HG03378 (cell line): ENCODE measurements at regions not wholly inside any gene's neighbourhood (a gene's known extent, or its start where the extent isn't known, plus 50 kb on each side); places are given as distances from the start of the nearest gene placed in this dataset.
"Not testable (repeated sequence)": the region's sequence is repeated elsewhere in the genome, so short reads cannot be mapped to it uniquely, and the experiment has no call there.

Experiments used
- ATAC-seq: cut with Tn5 transposase; IDR thresholded peaks from one replicate; pipeline ENCODE4 v1.9.1; 2021; ENCODE audit warnings: mild to moderate bottlenecking, moderate library complexity; ENCODE audit not compliant: unreplicated experiment

- ATAC-seq: no peak
These were observed 207.7 kb downstream of the RAP2B start for GRCh38 chr3:153369561-153370374.

DNA sequence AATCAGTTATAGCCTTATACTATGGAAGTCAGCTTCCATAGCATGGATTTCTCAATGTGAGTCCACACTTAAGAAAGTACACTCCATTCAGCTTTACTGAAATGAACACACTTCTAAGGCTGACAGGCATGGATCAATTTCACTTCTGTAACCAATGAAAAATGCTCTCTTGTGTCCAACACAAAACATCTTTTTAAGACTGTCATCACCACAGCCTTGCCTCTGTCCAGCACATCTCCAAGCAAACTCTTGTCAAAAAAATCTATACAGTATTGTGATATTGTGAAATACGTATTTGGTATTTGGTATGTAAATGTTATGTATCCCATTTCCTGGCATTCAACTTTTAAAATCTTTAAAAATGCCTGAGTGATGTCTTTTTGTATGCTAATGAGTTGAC is 208.7 kb downstream of the RAP2B start:
- ATAC-seq: no peak

DNA sequence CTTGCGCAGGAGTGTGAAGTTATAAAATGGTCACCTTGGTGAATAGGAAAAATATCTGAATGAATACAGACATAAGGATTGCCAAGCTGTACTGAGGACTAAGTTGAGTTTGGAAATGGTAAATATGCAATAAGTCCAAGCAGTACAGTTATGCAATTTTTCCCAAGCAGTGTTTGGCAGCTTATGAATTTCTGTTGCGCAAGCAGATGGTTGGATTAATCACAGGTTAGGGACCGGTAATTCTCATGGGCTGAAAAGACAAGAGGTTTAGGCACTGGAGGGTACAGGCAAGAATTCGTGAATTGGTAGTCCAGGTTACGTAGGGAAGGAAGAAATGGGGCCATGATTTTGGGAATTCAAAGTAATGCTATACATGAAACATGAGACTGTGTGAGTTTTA is 210.3 kb downstream of the RAP2B start:
- no peak for ATAC-seq

DNA sequence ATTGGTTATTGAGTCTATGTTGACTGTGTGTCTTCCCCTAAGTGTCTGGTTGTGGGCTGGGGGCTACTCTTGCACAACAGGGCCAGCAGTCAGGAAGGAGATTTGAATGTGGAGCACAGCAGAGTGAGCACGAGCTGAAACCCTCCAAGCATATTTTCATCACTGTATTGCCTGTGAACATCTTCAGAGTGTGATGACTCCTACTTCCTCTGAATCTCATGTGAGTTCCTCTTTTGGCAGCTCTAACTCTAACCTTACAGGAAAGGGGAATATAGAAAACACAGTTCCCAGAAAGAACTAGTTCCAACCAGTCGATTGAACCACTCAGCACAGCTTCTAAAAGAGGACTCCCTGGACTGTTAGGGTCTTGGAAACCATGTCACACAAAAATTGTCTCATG is 211.6 kb downstream of the RAP2B start:
- peak; percentile 63 for ATAC-seq

- ATAC-seq: not testable (repeated sequence)
These were observed 216.3 kb downstream of the RAP2B start for GRCh38 chr3:153378366-153378765.

DNA sequence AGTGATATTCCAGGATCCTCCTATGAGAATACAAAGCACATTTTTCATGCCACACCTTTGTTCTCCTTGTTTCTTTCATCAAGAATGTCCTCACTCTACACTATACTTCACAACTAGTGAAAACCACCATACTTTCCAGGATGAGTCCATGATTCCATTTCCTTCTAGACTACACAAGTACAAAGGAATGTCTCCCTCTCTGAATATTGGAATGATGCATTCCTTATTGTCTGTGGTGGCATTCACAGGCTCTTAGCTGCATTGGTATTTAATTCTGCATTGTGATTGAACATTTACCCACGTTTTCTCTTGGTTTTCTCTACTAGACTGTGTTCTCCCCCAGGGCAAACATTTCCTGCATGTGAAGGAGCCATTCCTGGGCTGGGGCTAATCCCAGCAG is 217.5 kb downstream of the RAP2B start:
- no peak for ATAC-seq

DNA sequence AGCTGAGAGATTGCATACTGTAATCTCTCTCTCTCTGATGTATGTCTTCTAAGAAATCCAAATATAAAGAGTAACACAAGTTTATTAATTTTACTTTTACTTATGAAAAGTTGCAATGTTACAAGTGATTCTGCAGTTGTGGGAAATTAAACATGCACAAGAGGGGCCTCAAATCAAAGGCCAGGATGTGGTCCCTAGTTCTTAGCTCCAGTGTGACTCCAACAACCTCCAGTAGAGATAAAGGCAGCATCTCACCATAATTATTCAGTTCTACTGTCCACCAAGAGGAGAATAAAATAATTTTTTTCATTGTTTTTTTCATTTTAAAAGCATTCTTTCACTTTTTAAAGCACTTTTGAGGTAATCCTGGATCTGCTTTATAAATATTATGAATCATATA is 223.3 kb downstream of the RAP2B start:
- ATAC-seq: no peak

DNA sequence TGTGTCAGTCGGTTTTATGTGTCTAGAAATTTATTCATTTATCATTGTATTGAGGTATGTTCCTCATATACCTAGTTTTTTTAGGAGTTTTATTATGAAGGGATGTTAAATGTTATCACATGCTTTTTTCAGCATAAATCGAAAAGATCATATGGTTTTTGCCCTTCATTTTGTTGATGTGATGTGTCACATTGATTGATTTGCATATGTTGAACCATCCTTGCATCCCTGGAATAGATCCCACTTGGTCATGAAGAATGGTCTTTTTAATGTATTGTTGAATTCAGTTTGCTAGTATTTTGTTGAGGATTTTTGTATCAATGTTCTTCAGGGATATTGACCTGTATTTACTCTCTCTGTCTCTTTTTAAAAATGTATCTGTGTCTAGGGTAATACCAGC is 230.3 kb downstream of the RAP2B start:
- no peak for ATAC-seq

DNA sequence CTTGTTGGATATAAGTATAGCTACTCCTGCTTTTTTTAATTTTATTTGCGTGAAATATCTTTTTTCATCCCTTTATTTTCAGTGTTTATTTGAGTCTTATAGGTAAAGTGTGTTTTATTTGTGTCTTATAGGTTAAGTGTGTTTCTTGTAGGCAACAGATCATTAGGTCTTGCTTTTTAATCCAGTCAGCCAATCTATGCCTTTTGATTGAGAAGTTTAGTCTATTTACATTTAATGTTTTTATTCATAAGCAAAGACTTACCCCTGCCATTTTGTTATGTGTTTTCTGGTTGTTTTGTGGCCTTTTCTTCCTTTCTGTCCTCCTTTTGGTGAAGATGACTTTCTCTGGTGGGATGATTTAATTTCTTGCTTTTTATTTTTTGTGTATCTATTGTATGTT is 232.0 kb downstream of the RAP2B start:
- ATAC-seq: no peak

DNA sequence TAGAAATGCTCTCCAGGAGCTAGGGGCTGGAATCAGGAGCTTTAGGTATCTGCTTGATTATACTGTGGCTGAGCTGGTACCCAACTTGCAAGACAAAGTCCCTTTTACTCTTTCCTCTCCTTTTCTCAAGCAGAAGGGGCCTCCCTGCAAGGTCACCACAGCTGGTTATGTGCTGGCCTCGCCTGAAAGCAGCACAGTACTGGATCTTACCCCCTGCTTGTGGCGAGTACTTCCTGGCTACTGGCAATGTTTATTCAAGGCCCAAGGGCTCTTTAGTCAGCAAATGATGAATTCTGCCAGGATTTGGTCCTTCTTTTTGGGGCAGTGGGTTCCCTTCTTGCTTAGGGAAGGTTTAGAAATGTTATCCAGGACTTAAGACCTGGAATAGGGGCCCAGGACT is 234.6 kb downstream of the RAP2B start:
- no peak for ATAC-seq

- ATAC-seq: no peak
These were observed 235.8 kb downstream of the RAP2B start for GRCh38 chr3:153397794-153398193.

GRCh38 chr3:153399636-153400035 is 237.6 kb downstream of the RAP2B start:
- ATAC-seq: peak; percentile 97

- no peak for ATAC-seq
These were observed 238.6 kb downstream of the RAP2B start for GRCh38 chr3:153400641-153401040.

- no peak for ATAC-seq
These were observed 242.1 kb downstream of the RAP2B start for GRCh38 chr3:153404157-153404556.

- not testable (repeated sequence) for ATAC-seq
These were observed 243.3 kb downstream of the RAP2B start for GRCh38 chr3:153405320-153405719.

GRCh38 chr3:153410517-153410916 is 248.5 kb downstream of the RAP2B start:
- no peak for ATAC-seq

DNA sequence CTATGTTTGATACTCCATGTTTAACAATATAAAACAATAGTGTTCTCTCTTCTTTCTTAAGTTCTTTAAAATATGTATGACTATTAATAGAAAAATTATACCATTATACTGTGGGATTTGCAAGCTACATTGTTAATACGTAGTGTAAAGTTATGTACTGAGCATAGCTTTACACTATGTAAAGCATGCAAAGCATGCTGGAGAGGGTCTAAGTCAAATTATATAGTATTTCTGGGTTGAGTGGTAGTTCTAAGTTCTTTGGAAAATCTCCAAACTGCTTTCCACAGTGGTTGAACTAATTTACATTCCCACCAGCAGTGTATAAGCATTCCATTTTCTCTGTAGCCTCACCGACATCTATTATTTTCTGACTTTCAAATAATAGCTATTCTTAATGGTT is 253.0 kb downstream of the RAP2B start:
- ATAC-seq: no peak

DNA sequence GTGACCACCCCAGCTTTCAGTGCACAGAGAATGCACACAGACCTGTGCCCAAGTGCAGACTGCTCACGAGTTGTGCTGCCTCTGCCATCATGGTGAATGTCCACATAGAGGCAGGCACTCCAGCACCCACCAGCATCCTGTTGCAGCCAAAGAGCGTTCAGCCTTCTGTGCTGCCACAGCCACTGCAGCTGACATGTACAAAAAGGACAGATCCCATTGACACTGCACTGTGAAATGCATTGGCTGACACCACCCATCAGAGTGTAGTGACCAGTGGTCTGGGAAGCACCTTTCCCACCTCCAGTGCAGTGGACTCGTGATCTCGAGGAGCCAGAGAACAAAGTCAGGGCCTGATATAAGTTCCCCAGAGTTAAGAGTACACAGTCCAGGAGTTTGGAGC is 260.3 kb downstream of the RAP2B start:
- no peak for ATAC-seq

DNA sequence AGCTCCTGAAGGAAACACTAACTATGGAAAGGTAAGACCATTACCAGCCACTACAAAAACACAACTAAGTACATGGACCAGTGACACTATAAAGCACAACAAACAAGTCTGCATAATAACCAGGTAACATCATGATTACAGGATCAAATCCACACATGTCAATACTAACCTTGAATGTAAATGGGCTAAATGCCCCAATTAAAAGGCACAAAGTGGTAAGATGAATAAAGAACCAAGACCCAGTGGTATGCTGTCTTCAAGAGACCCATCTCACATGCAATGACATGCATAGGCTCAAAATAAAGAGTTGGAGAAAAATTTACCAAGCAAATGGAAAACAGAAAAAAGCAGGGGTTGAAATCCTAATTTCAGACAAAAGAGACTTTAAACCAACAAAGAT is 261.8 kb downstream of the RAP2B start:
- not testable (repeated sequence) for ATAC-seq

DNA sequence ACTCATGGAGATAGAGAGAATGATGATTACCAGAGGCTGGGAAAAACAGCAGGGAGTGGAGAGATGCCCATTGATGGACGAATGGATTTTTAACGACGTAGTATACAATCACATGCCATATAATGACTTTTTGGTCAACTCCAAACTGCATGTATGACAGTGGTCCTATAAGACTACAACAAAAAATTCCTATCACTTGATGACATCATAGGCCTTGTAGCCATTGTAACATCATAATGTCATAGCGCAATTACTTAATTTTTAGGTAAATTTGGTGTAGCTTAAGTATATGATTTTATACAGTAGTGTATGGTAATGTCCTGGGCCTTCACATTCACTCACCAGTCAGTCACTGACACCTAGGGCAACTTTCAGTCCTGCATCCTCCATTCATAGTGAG is 264.3 kb downstream of the RAP2B start:
- ATAC-seq: no peak

DNA sequence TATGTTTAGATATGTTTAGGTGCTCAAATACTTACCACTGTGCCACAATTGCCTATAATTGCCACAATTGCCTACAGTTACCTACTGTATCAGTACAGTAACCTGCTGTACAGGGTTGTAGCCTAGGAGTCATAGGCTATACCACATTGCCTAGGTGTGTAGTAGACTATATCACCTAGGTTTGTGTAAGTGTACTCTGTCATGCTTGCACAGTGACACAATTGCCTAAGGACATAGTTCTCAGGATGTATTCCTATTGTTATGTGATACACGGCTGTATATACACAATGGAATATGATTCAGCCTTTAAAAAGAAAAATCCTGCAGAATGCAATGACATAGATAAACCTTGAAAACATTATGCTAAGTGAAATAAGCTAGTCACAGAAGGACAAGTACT is 264.8 kb downstream of the RAP2B start:
- no peak for ATAC-seq

- no peak for ATAC-seq
These were observed 267.8 kb downstream of the RAP2B start for GRCh38 chr3:153429821-153430220.

GRCh38 chr3:153431076-153431475 is 269.1 kb downstream of the RAP2B start:
- no peak for ATAC-seq
